Stomach (tissue), 8 donors: ENCODE measurements at regions not wholly inside any gene's neighbourhood (a gene's known extent, or its start where the extent isn't known, plus 50 kb on each side); places are given as distances from the start of the nearest gene placed in this dataset.

Source experiments
- DNase-seq, 2 donors: peaks; one replicate each; pipeline versions ENCODE4 v3.0.0 to v3.0.0-alpha.2; 2013 to 2019
- H3K27ac ChIP-seq, 5 donors: fragments of 200-600 bp in 4 of 5; sonication (generic) in 4 of 5; one replicate each; pipeline ENCODE4 v1.5.1; 2013 to 2019; ENCODE audit warnings: mild to moderate bottlenecking in 1 of 5, moderate library complexity in 1 of 5
- H3K27me3 ChIP-seq, 3 donors: fragments of 200-600 bp; sonication (generic); one replicate each; pipeline ENCODE4 v1.5.1; 2017 to 2019; ENCODE audit warnings: mixed run types in 1 of 3
- H3K36me3 ChIP-seq, 4 donors: fragments of 200-600 bp; sonication (generic); 1 replicate in 3 of 4; 2 replicates in 1 of 4; pipeline ENCODE4 v1.5.1; 2016 to 2019
- H3K4me1 ChIP-seq, 4 donors: fragments of 200-600 bp; sonication (generic); one replicate each; pipeline ENCODE4 v1.5.1; 2016 to 2019
- H3K4me3 ChIP-seq, 4 donors: fragments of 200-600 bp; sonication (generic) in 3 of 4; one replicate each; pipeline ENCODE4 v1.5.1; 2016 to 2019; ENCODE audit warnings: mild to moderate bottlenecking in 1 of 4
- H3K9me3 ChIP-seq, 4 donors: fragments of 200-600 bp; sonication (generic); one replicate each; pipeline ENCODE4 v1.5.1; 2016 to 2019
- EP300 ChIP-seq: sonication (generic); formaldehyde crosslinking; IDR thresholded peaks from one replicate; pipeline ENCODE4 v1.6.1; 2017; ENCODE audit warnings: antibody characterized with exemption
- POLR2A ChIP-seq, 4 donors: fragments of 450-650 bp; IDR thresholded peaks; one replicate each; pipeline ENCODE4 v1.6.1; 2016; ENCODE audit warnings: antibody characterized with exemption in 4 of 4, control low read depth in 2 of 4, mild to moderate bottlenecking in 1 of 4, moderate library complexity in 1 of 4
- POLR2AphosphoS5 ChIP-seq, 3 donors: sonication (generic); formaldehyde crosslinking; IDR thresholded peaks; one replicate each; pipeline ENCODE4 v1.6.1; 2016; ENCODE audit warnings: antibody characterized with exemption in 3 of 3
- WGBS, 5 donors: extraction: QIAGEN DNeasy Blood & Tissue Kit in 3 of 5; methylation state at CpG; one replicate each; pipeline versions ENCODE4 v1.1.5 to v1.1.7; 2013 to 2018; 5-methylcytosine and 5-hydroxymethylcytosine counted together
- intact Hi-C: fragments of 100-400 bp; cut with DNase I; formaldehyde crosslinking; loops from one replicate; pipeline ENCODE4 v1.15.1; 2023; ENCODE audit warnings: low total_unique reads
- TF ChIP-seq, protein P1 (sequence below), 7 experiments: fragments of 450-650 bp in 4 of 7; fragments of 200-600 bp in 3 of 7; sonication (generic) in 3 of 7; IDR thresholded peaks; one replicate each; pipeline ENCODE4 v1.5.1; 2016 to 2019; ENCODE audit warnings: antibody characterized with exemption in 7 of 7, control low read depth in 2 of 7, mild to moderate bottlenecking in 1 of 7
- donor health status: healthy with polysubstance abuse.
- donor health status: Bipolar disorder and iron deficiency.
- donor health status: healthy.

- intact Hi-C loops, result no loop called here
These were observed 68.2 kb upstream of the CHD1 start for GRCh38 chr5:98997000-98997399.

DNA sequence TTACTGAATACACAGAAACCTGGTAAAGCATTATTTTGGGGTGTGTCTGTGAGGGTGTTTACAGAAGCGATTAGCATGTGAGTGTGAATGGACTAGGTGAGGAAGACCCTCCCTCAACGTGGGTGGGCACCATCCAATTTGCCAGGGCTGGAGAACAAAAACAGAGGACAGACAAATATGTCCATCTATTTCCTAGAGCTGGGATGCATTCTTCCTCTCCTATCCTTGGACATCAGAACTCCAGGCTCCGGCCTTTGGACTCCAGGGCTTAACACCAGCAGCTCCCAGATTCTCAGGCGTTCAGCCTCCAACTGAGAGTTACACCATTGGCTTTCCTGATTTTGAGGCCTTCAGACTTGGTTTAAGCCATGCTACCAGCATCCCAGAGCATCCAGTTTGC, 65.8 kb upstream of the CHD1 start:
- peak overlapping the region in 2 of 5 donors; percentile 35 to 58 for H3K27ac ChIP-seq
- peak in 1 of 2 donors; percentile 59 for DNase-seq

More at GRCh38 chr5:98997000-98997399, 68.2 kb upstream of the CHD1 start:
- TF ChIP-seq POLR2AphosphoS5 (IDR thresholded peaks at IDR 0.05), result no peak
- Histone ChIP-seq H3K4me3 (no peak overlapping the region), H3K27me3 (no peaks in the 10 kb centered on the region), H3K4me1 (peaks cover 0 to 15% (median 2%) of the 10 kb centered on the region in 4 donors), H3K36me3 (no peaks in the 10 kb centered on the region), H3K27ac (no peak overlapping the region), H3K9me3 (no peaks in the 10 kb centered on the region)
- 90 to 93% (median 93%) methylated on average over 5 of the region's 5 CpGs for WGBS, 5 donors
- no peak for DNase-seq

GRCh38 chr5:98993512-98993911, 64.7 kb upstream of the CHD1 start:
- intact Hi-C loops, result no loop called here
- no peak for TF ChIP-seq EP300
- no peak for TF ChIP-seq POLR2A (IDR thresholded peaks at IDR 0.05)
- TF ChIP-seq, protein P1, sequence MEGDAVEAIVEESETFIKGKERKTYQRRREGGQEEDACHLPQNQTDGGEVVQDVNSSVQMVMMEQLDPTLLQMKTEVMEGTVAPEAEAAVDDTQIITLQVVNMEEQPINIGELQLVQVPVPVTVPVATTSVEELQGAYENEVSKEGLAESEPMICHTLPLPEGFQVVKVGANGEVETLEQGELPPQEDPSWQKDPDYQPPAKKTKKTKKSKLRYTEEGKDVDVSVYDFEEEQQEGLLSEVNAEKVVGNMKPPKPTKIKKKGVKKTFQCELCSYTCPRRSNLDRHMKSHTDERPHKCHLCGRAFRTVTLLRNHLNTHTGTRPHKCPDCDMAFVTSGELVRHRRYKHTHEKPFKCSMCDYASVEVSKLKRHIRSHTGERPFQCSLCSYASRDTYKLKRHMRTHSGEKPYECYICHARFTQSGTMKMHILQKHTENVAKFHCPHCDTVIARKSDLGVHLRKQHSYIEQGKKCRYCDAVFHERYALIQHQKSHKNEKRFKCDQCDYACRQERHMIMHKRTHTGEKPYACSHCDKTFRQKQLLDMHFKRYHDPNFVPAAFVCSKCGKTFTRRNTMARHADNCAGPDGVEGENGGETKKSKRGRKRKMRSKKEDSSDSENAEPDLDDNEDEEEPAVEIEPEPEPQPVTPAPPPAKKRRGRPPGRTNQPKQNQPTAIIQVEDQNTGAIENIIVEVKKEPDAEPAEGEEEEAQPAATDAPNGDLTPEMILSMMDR (IDR thresholded peaks at IDR 0.05), result no peak
- TF ChIP-seq POLR2AphosphoS5 (IDR thresholded peaks at IDR 0.05), result no peak
- Histone ChIP-seq H3K36me3 (no peaks in the 10 kb centered on the region), H3K4me3 (no peak overlapping the region), H3K27me3 (no peaks in the 10 kb centered on the region), H3K9me3 (no peaks in the 10 kb centered on the region), H3K27ac (peak overlapping the region in 3 of 5 donors; percentile 40 to 72 (median 58)), H3K4me1 (peaks cover 0 to 12% (median 2%) of the 10 kb centered on the region in 4 donors)
- 27 to 57% (median 49%) methylated on average over 3 of the region's 3 CpGs for WGBS, 5 donors
- no peak for DNase-seq

More for the DNA sequence above, 65.8 kb upstream of the CHD1 start:
- Histone ChIP-seq H3K27me3 (no peaks in the 10 kb centered on the region), H3K4me3 (no peak overlapping the region), H3K9me3 (no peaks in the 10 kb centered on the region), H3K4me1 (peaks cover 0 to 12% (median 2%) of the 10 kb centered on the region in 4 donors), H3K36me3 (no peaks in the 10 kb centered on the region)
- WGBS, 5 donors, result 32 to 60% (median 42%) methylated on average over 4 of the region's 4 CpGs
- intact Hi-C loops, result no loop called here
- no peak for TF ChIP-seq POLR2A (IDR thresholded peaks at IDR 0.05)
- TF ChIP-seq, protein P1 (IDR thresholded peaks at IDR 0.05), result no peak
- TF ChIP-seq POLR2AphosphoS5 (IDR thresholded peaks at IDR 0.05), result no peak
- no peak for TF ChIP-seq EP300

DNA sequence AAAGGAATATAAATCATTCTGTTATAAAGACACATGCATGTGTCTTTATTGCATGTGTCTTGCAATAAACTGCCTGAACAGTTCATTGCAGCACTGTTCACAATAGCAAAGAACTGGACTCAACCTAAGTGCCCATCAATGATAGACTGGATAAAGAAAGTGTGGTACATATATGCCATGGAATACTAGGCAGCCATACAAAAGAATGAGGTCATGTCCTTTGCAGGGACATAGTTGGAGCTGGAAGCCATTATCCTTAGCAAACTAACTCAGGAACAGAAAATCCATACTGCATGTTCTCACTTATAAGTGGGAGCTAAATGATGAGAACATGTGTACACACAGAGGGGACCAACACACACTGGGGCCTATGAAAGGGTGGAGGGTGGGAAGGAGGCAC, 63.7 kb upstream of the CHD1 start:
- H3K27me3 ChIP-seq, result no peaks in the 10 kb centered on the region
- intact Hi-C loops, result no loop called here
- H3K9me3 ChIP-seq, result no peaks in the 10 kb centered on the region
- no peak overlapping the region for H3K27ac ChIP-seq
- peaks cover 0 to 12% (median 2%) of the 10 kb centered on the region in 4 donors for H3K4me1 ChIP-seq
- no peaks in the 10 kb centered on the region for H3K36me3 ChIP-seq
- DNase-seq, result no peak
- TF ChIP-seq EP300 (no peak), POLR2AphosphoS5 (IDR thresholded peaks at IDR 0.05) (no peak), POLR2A (IDR thresholded peaks at IDR 0.05) (no peak)
- TF ChIP-seq, protein P1 (IDR thresholded peaks at IDR 0.05), result no peak
- H3K4me3 ChIP-seq, result no peak overlapping the region

DNA sequence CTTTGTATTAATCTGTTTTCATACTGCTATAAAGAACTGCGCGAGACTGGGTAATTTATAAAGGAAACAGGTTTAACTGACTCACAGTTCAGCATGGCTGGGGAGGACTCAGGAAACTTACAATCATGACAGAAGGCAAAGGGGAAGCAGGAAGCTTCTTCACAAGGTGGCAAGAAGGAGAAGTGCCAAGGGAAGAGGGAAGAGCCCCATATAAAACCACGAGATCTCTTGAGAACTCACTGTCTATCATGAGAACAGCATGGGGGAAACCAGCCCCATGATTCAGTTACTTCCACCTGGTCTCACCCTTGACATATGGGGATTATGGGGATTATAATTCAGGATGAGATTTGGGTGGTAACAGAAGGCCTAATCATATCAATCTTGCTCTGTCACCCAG, 60.9 kb upstream of the CHD1 start:
- intact Hi-C loops, result no loop called here
- Histone ChIP-seq H3K27ac (no peak overlapping the region), H3K4me3 (no peak overlapping the region), H3K4me1 (peaks cover 0 to 12% (median 2%) of the 10 kb centered on the region in 4 donors), H3K36me3 (no peaks in the 10 kb centered on the region), H3K9me3 (no peaks in the 10 kb centered on the region), H3K27me3 (no peaks in the 10 kb centered on the region)
- TF ChIP-seq EP300, result no peak
- TF ChIP-seq POLR2AphosphoS5 (IDR thresholded peaks at IDR 0.05), result no peak
- TF ChIP-seq POLR2A (IDR thresholded peaks at IDR 0.05), result no peak
- TF ChIP-seq, protein P1 (IDR thresholded peaks at IDR 0.05), result no peak
- DNase-seq, result no peak
- WGBS, 5 donors, result 46 to 91% (median 54%) methylated on average over 3 of the region's 3 CpGs
